Gastroesophageal sphincter (tissue), 3 donors: ENCODE measurements at regions not wholly inside any gene's neighbourhood (a gene's known extent, or its start where the extent isn't known, plus 50 kb on each side); places are given as distances from the start of the nearest gene placed in this dataset.

ENCODE experiments used
- EP300 ChIP-seq: sonication (generic); formaldehyde crosslinking; IDR thresholded peaks from one replicate; pipeline ENCODE4 v1.6.1; 2017; ENCODE audit warnings: antibody characterized with exemption, mild to moderate bottlenecking
- POLR2A ChIP-seq, 2 donors: fragments of 450-650 bp; IDR thresholded peaks; one replicate each; pipeline ENCODE4 v1.6.1; 2017; ENCODE audit warnings: antibody characterized with exemption in 2 of 2, mild to moderate bottlenecking in 2 of 2, moderate library complexity in 1 of 2
- POLR2AphosphoS5 ChIP-seq: sonication (generic); formaldehyde crosslinking; IDR thresholded peaks from one replicate; pipeline ENCODE4 v1.6.1; 2017; ENCODE audit warnings: antibody characterized with exemption
- TF ChIP-seq, protein P1 (sequence below), 4 experiments: fragments of 200-600 bp in 2 of 4; fragments of 450-650 bp in 2 of 4; sonication (generic) in 1 of 4; IDR thresholded peaks; one replicate each; pipeline ENCODE4 v1.5.1; 2017 to 2019; ENCODE audit warnings: antibody characterized with exemption in 4 of 4, mild to moderate bottlenecking in 2 of 4, moderate library complexity in 2 of 4

DNA sequence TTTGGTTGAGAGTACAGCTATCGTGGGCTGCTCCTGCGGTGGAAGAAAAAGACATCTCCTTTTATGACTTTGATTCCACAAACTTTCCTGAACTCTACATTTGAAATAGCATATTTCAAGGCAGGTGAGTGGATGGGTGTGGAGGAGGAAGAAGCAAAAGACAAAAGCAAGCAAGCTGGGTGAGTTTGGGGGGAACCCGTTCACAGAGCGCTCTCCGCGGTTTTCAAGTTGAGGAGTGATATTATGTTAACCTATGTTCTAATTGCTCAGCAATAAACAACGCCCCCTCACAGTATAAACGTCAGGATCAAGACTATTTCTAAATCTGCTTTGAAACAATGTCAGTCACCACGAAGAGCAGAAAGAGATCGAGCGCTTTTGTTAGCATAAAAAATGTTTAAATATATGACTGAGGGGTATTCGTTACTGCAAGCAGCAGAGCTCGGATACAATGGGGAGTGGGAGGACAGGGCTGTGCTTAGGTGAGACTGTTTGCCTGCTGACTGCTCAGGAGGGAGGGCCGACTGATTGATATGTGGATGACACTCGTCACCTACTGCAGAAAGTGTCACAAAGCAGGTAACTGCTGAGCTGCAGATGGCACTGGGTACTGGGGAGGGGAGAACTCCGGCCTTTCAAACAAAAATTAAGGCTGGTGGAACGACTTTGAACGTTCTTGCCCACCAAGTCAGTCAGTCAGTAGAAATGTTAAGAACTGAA is 236.5 kb downstream of the DRD1 start:
- TF ChIP-seq, protein P1, sequence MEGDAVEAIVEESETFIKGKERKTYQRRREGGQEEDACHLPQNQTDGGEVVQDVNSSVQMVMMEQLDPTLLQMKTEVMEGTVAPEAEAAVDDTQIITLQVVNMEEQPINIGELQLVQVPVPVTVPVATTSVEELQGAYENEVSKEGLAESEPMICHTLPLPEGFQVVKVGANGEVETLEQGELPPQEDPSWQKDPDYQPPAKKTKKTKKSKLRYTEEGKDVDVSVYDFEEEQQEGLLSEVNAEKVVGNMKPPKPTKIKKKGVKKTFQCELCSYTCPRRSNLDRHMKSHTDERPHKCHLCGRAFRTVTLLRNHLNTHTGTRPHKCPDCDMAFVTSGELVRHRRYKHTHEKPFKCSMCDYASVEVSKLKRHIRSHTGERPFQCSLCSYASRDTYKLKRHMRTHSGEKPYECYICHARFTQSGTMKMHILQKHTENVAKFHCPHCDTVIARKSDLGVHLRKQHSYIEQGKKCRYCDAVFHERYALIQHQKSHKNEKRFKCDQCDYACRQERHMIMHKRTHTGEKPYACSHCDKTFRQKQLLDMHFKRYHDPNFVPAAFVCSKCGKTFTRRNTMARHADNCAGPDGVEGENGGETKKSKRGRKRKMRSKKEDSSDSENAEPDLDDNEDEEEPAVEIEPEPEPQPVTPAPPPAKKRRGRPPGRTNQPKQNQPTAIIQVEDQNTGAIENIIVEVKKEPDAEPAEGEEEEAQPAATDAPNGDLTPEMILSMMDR (IDR thresholded peaks at IDR 0.05): no peak
- TF ChIP-seq POLR2AphosphoS5 (no peak), EP300 (no peak), POLR2A (IDR thresholded peaks at IDR 0.05) (no peak)
